T-cell (primary cell): ENCODE measurements at regions not wholly inside any gene's neighbourhood (a gene's known extent, or its start where the extent isn't known, plus 50 kb on each side); places are given as distances from the start of the nearest gene placed in this dataset.
"Not testable (repeated sequence)": the region's sequence is repeated elsewhere in the genome, so short reads cannot be mapped to it uniquely, and the experiment has no call there.

Experiments
- ATAC-seq, 4 experiments: fragments of 200-7000 bp in 3 of 4; fragments of 150-1000 bp in 1 of 4; cut with Tn5 transposase; replicated peaks in 1 of 4; 1 replicate in 3 of 4; 2 replicates in 1 of 4; pipeline ENCODE4 v1.10.0; 2021; ENCODE audit warnings: moderate library complexity in 3 of 4, mild to moderate bottlenecking in 2 of 4, moderate number of reproducible peaks in 1 of 4
- CTCF ChIA-PET, 2 donors: fragments of 300-600 bp; sonication (Branson Sonifier 250); formaldehyde crosslinking; loops; one replicate each; lab custom pipeline; 2022; ENCODE audit warnings: antibody characterized with exemption in 2 of 2; lab: Charles Lee
- POLR2A ChIA-PET, 2 donors: fragments of 300-600 bp; sonication (Branson Sonifier 250); formaldehyde crosslinking; loops; one replicate each; lab custom pipeline; 2022; ENCODE audit warnings: antibody characterized with exemption in 2 of 2; lab: Charles Lee
- DNase-seq, 35 experiments: peaks; one replicate each; pipeline versions ENCODE4 v3.0.0 to v3.0.0-alpha.2; 2013 to 2023
- H3K27ac ChIP-seq: one replicate; pipeline ENCODE4 v1.5.1; 2013; ENCODE audit warnings: low read length
- H3K27me3 ChIP-seq, 2 experiments: replicated peaks in 1 of 2; 1 replicate in 1 of 2; 2 replicates in 1 of 2; pipeline versions ENCODE4 v1.6.1 to v1.7.0; 2013; ENCODE audit warnings: low read length in 1 of 2, mixed read lengths in 1 of 2; ENCODE audit not compliant: control insufficient read depth in 2 of 2, insufficient read depth in 2 of 2; ENCODE audit errors: extremely low read depth in 1 of 2
- H3K36me3 ChIP-seq, 2 donors: 1 replicate in 1 of 2; 2 replicates in 1 of 2; pipeline versions ENCODE4 v1.6.1 to v1.7.0; 2013; ENCODE audit warnings: low read length in 1 of 2; ENCODE audit not compliant: control insufficient read depth in 2 of 2, insufficient read depth in 1 of 2; ENCODE audit errors: extremely low read depth in 1 of 2
- H3K4me1 ChIP-seq, 2 experiments: 1 replicate in 1 of 2; 2 replicates in 1 of 2; pipeline versions ENCODE4 v1.6.1 to v1.7.0; 2013; ENCODE audit warnings: low read length in 2 of 2, mixed read lengths in 1 of 2; ENCODE audit not compliant: insufficient read depth in 2 of 2, control insufficient read depth in 1 of 2; ENCODE audit errors: extremely low read depth in 1 of 2
- H3K4me3 ChIP-seq, 2 donors: 1 replicate in 1 of 2; 2 replicates in 1 of 2; pipeline versions ENCODE4 v1.5.1 to v1.7.0; 2013; ENCODE audit warnings: mild to moderate bottlenecking in 2 of 2, low read length in 1 of 2, moderate library complexity in 1 of 2; ENCODE audit not compliant: control insufficient read depth in 1 of 2; ENCODE audit errors: extremely low read depth in 1 of 2
- H3K9me3 ChIP-seq: 2 replicates; pipeline ENCODE4 v1.7.0; 2013
- H3K27ac Mint-ChIP-seq, 2 donors: one replicate each; pipeline ENCODE4 v1.8.0; 2020 to 2021; ENCODE audit warnings: mild to moderate bottlenecking in 2 of 2, mixed read lengths in 2 of 2
- H3K27me3 Mint-ChIP-seq, 2 donors: one replicate each; pipeline ENCODE4 v1.8.0; 2021 to 2022; ENCODE audit warnings: mixed read lengths in 2 of 2
- H3K36me3 Mint-ChIP-seq: one replicate; pipeline ENCODE4 v1.8.0; 2021; ENCODE audit warnings: mixed read lengths
- H3K4me1 Mint-ChIP-seq, 3 donors: one replicate each; pipeline ENCODE4 v1.8.0; 2020 to 2022; ENCODE audit warnings: mixed read lengths in 3 of 3, mild to moderate bottlenecking in 1 of 3
- H3K4me3 Mint-ChIP-seq, 3 donors: one replicate each; pipeline ENCODE4 v1.8.0; 2020 to 2022; ENCODE audit warnings: mild to moderate bottlenecking in 3 of 3, mixed read lengths in 3 of 3, moderate library complexity in 3 of 3
- H3K9me3 Mint-ChIP-seq, 3 donors: one replicate each; pipeline ENCODE4 v1.8.0; 2020 to 2022; ENCODE audit warnings: mixed read lengths in 3 of 3
- WGBS: methylation state at CpG from one replicate; pipeline ENCODE4 v1.1.5; 2013; ENCODE audit warnings: missing lambda C conversion rate; ENCODE audit not compliant: insufficient coverage; 5-methylcytosine and 5-hydroxymethylcytosine counted together

GRCh38 chr14:28317890-28318675 is 448.5 kb upstream of the FOXG1 start:
- H3K27me3 ChIP-seq, H3K4me1 ChIP-seq, H3K4me1 Mint-ChIP-seq, ATAC-seq, H3K4me3 ChIP-seq, H3K36me3 ChIP-seq, H3K27ac ChIP-seq, H3K36me3 Mint-ChIP-seq, H3K27ac Mint-ChIP-seq, H3K9me3 ChIP-seq, H3K4me3 Mint-ChIP-seq, H3K9me3 Mint-ChIP-seq, POLR2A ChIA-PET, CTCF ChIA-PET, DNase-seq, H3K27me3 Mint-ChIP-seq: not testable (repeated sequence)
- WGBS: 96% methylated on average over 9 of the region's 32 CpGs

- Histone ChIP-seq H3K36me3 (no peaks in the 10 kb centered on the region), H3K4me3 (no peak overlapping the region), H3K9me3 (no peaks in the 10 kb centered on the region), H3K4me1 (no peaks in the 10 kb centered on the region), H3K27me3 (no peaks in the 10 kb centered on the region), H3K27ac (no peak overlapping the region)
- ATAC-seq (no peak), DNase-seq (no peak)
- ChIA-PET CTCF (no interaction called here), POLR2A (no interaction called here)
- WGBS: 29% methylated on average over 1 of the region's 3 CpGs
- no peak overlapping the region for H3K27ac Mint-ChIP-seq
- no peaks in the 10 kb centered on the region for H3K4me1 Mint-ChIP-seq
- H3K4me3 Mint-ChIP-seq: no peak overlapping the region
- peaks cover 2 to 9% (median 4%) of the 10 kb centered on the region in 3 donors for H3K9me3 Mint-ChIP-seq
- H3K27me3 Mint-ChIP-seq: no peaks in the 10 kb centered on the region
- H3K36me3 Mint-ChIP-seq: no peaks in the 10 kb centered on the region
These were observed 444.9 kb upstream of the FOXG1 start for GRCh38 chr14:28321475-28322244.

- Histone ChIP-seq H3K4me1 (no peaks in the 10 kb centered on the region), H3K9me3 (no peaks in the 10 kb centered on the region), H3K36me3 (no peaks in the 10 kb centered on the region), H3K27me3 (no peaks in the 10 kb centered on the region), H3K4me3 (no peak overlapping the region), H3K27ac (no peak overlapping the region)
- ATAC-seq (no peak), DNase-seq (no peak)
- CTCF ChIA-PET: interaction anchor here in 1 of 2 donors (0.6 kb wide), 1 partner anchor 50 kb away, joined by 4 read pairs; no protein-coding TSS in a partner anchor
- Mint-ChIP-seq H3K4me3 (no peak overlapping the region), H3K9me3 (peaks cover 4 to 18% (median 6%) of the 10 kb centered on the region in 3 donors), H3K27ac (no peak overlapping the region), H3K36me3 (no peaks in the 10 kb centered on the region), H3K4me1 (no peaks in the 10 kb centered on the region), H3K27me3 (no peaks in the 10 kb centered on the region)
- no CpG with 5 or more reads among the region's 4 CpGs for WGBS
- POLR2A ChIA-PET: no interaction called here
These were observed 443.2 kb upstream of the FOXG1 start for GRCh38 chr14:28323366-28323765.

- Histone ChIP-seq H3K4me3 (no peak overlapping the region), H3K4me1 (no peaks in the 10 kb centered on the region), H3K36me3 (no peaks in the 10 kb centered on the region), H3K27me3 (no peaks in the 10 kb centered on the region), H3K9me3 (no peaks in the 10 kb centered on the region), H3K27ac (no peak overlapping the region)
- Mint-ChIP-seq H3K9me3 (peaks cover 4 to 18% (median 9%) of the 10 kb centered on the region in 3 donors), H3K4me1 (no peaks in the 10 kb centered on the region), H3K27ac (no peak overlapping the region), H3K4me3 (no peak overlapping the region), H3K36me3 (no peaks in the 10 kb centered on the region), H3K27me3 (no peaks in the 10 kb centered on the region)
- CTCF ChIA-PET: no interaction called here
- no CpG with 5 or more reads among the region's 5 CpGs for WGBS
- DNase-seq (no peak), ATAC-seq (no peak)
- POLR2A ChIA-PET: no interaction called here
These were observed 442.4 kb upstream of the FOXG1 start for GRCh38 chr14:28323951-28324741.

- Histone ChIP-seq H3K4me3 (no peak overlapping the region), H3K4me1 (no peaks in the 10 kb centered on the region), H3K27ac (no peak overlapping the region), H3K27me3 (no peaks in the 10 kb centered on the region), H3K9me3 (no peaks in the 10 kb centered on the region), H3K36me3 (no peaks in the 10 kb centered on the region)
- no peak for DNase-seq
- Mint-ChIP-seq H3K36me3 (no peaks in the 10 kb centered on the region), H3K9me3 (peaks cover 3 to 22% (median 11%) of the 10 kb centered on the region in 3 donors), H3K4me1 (no peaks in the 10 kb centered on the region), H3K27ac (no peak overlapping the region), H3K27me3 (no peaks in the 10 kb centered on the region), H3K4me3 (no peak overlapping the region)
- CTCF ChIA-PET: interaction anchor here in 1 of 2 donors (0.6 kb wide), 1 partner anchor 268 kb away, joined by 3 read pairs; no protein-coding TSS in a partner anchor
- POLR2A ChIA-PET: no interaction called here
- no peak for ATAC-seq
These were observed 425.8 kb upstream of the FOXG1 start for GRCh38 chr14:28340816-28341215.

GRCh38 chr14:28344381-28344780 is 422.2 kb upstream of the FOXG1 start:
- no peak overlapping the region for H3K27ac Mint-ChIP-seq
- Histone ChIP-seq H3K9me3 (no peaks in the 10 kb centered on the region), H3K27me3 (no peaks in the 10 kb centered on the region), H3K4me1 (no peaks in the 10 kb centered on the region), H3K4me3 (no peak overlapping the region), H3K27ac (no peak overlapping the region), H3K36me3 (no peaks in the 10 kb centered on the region)
- no peaks in the 10 kb centered on the region for H3K4me1 Mint-ChIP-seq
- DNase-seq (no peak), ATAC-seq (no peak)
- peaks cover 16 to 31% (median 24%) of the 10 kb centered on the region in 3 donors for H3K9me3 Mint-ChIP-seq
- POLR2A ChIA-PET: no interaction called here
- CTCF ChIA-PET: no interaction called here
- H3K4me3 Mint-ChIP-seq: no peak overlapping the region
- no peaks in the 10 kb centered on the region for H3K36me3 Mint-ChIP-seq
- no peaks in the 10 kb centered on the region for H3K27me3 Mint-ChIP-seq
